ENCODE measurements at regions not wholly inside any gene's neighbourhood (a gene's known extent, or its start where the extent isn't known, plus 50 kb on each side); places are given as distances from the start of the nearest gene placed in this dataset.

GRCh38 chr2:187001248-187001647 is 152.3 kb upstream of the ZSWIM2 start:
- H3K4me1 Mint-ChIP-seq, result no peaks in the 10 kb centered on the region
- no peak overlapping the region for H3K27ac Mint-ChIP-seq
- DNase-seq (ENCODE audit: low spot score) (no peak), ATAC-seq (no peak)
- Histone ChIP-seq H3K79me2 (replicated peaks; ENCODE audit: insufficient read depth) (no peaks in the 10 kb centered on the region), H3K27ac (ENCODE audit: low read depth) (no peak overlapping the region), H3K36me3 (ENCODE audit: insufficient read depth) (no peaks in the 10 kb centered on the region), H3F3A (replicated peaks; ENCODE audit: low read depth) (no peaks in the 10 kb centered on the region), H3K27me3 (ENCODE audit: insufficient read depth) (no peaks in the 10 kb centered on the region), H3K4me3 (no peak overlapping the region), H3K4me2 (no peak overlapping the region), H3K9me2 (ENCODE audit: insufficient read depth) (no peaks in the 10 kb centered on the region), H2AFZ (no peak overlapping the region), H3K4me1 (ENCODE audit: insufficient read depth) (no peaks in the 10 kb centered on the region), H4K20me1 (replicated peaks; ENCODE audit: insufficient read depth) (no peaks in the 10 kb centered on the region)
- no peaks in the 10 kb centered on the region; the same call in 2 of the 3 replicates for H3K36me3 Mint-ChIP-seq (ENCODE audit: low read depth)
- H3K4me3 Mint-ChIP-seq, result no peak overlapping the region
- TF ChIP-seq CREB1 (CRISPR knock-in tag; IDR thresholded peaks at IDR 0.05; ENCODE audit: low read depth) (no peak), EZH2 (IDR thresholded peaks at IDR 0.05; ENCODE audit: low read depth, unreplicated experiment) (no peak), ETS1 (IDR thresholded peaks at IDR 0.05) (no peak), ZNF114 (CRISPR knock-in tag; IDR thresholded peaks at IDR 0.05) (no peak), NANOG (IDR thresholded peaks at IDR 0.05; ENCODE audit: borderline replicate concordance) (no peak)
- no peaks in the 10 kb centered on the region for H3K27me3 Mint-ChIP-seq (ENCODE audit: insufficient read depth, low read depth, poor library complexity)
- peaks cover 7% of the 10 kb centered on the region; the same call in 1 of the 3 replicates for H3K9me3 Mint-ChIP-seq

DNA sequence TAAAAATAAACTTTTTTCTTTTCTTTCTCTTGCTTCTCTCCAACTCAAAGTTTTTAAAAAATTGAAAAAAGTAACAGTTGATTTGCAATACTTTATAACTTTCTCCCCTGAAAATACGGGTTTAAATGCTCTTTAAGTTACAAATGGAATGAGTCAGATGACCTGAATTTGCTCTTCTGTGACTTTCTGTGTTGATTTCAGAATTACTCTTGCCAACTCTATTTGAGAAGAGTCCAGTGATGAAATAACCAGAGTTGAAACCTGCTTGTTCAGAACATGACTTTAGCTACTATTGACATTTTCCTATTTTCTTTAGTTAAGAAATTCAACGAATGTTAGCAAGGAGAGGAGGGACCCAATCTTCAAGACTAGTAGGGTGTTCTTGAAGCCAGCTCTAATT is 146.1 kb upstream of the ZSWIM2 start:
- H3F3A ChIP-seq (replicated peaks; ENCODE audit: low read depth), result no peaks in the 10 kb centered on the region
- no peak overlapping the region for H3K4me3 Mint-ChIP-seq
- no peak overlapping the region for H2AFZ ChIP-seq
- no peak overlapping the region for H3K27ac ChIP-seq (ENCODE audit: low read depth)
- DNase-seq (ENCODE audit: low spot score) (no peak), ATAC-seq (no peak)
- TF ChIP-seq POLR2AphosphoS5 (IDR thresholded peaks at IDR 0.05; ENCODE audit: low read depth) (no peak), NANOG (IDR thresholded peaks at IDR 0.05; ENCODE audit: borderline replicate concordance) (no peak)
- TF ChIP-seq, protein P1, sequence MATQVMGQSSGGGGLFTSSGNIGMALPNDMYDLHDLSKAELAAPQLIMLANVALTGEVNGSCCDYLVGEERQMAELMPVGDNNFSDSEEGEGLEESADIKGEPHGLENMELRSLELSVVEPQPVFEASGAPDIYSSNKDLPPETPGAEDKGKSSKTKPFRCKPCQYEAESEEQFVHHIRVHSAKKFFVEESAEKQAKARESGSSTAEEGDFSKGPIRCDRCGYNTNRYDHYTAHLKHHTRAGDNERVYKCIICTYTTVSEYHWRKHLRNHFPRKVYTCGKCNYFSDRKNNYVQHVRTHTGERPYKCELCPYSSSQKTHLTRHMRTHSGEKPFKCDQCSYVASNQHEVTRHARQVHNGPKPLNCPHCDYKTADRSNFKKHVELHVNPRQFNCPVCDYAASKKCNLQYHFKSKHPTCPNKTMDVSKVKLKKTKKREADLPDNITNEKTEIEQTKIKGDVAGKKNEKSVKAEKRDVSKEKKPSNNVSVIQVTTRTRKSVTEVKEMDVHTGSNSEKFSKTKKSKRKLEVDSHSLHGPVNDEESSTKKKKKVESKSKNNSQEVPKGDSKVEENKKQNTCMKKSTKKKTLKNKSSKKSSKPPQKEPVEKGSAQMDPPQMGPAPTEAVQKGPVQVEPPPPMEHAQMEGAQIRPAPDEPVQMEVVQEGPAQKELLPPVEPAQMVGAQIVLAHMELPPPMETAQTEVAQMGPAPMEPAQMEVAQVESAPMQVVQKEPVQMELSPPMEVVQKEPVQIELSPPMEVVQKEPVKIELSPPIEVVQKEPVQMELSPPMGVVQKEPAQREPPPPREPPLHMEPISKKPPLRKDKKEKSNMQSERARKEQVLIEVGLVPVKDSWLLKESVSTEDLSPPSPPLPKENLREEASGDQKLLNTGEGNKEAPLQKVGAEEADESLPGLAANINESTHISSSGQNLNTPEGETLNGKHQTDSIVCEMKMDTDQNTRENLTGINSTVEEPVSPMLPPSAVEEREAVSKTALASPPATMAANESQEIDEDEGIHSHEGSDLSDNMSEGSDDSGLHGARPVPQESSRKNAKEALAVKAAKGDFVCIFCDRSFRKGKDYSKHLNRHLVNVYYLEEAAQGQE (IDR thresholded peaks at IDR 0.05; ENCODE audit: unreplicated experiment), result no peak
- H4K20me1 ChIP-seq (replicated peaks; ENCODE audit: insufficient read depth), result no peaks in the 10 kb centered on the region
- H3K27ac Mint-ChIP-seq, result no peak overlapping the region
- no peaks in the 10 kb centered on the region for H3K4me1 ChIP-seq (ENCODE audit: insufficient read depth)
- no peak overlapping the region for H3K4me2 ChIP-seq
- no peaks in the 10 kb centered on the region for H3K79me2 ChIP-seq (replicated peaks; ENCODE audit: insufficient read depth)
- no peaks in the 10 kb centered on the region for H3K9me2 ChIP-seq (ENCODE audit: insufficient read depth)
- no peaks in the 10 kb centered on the region for H3K4me1 Mint-ChIP-seq
- H3K9me3 Mint-ChIP-seq, result no peaks in the 10 kb centered on the region
- H3K4me3 ChIP-seq, result no peak overlapping the region
- no peaks in the 10 kb centered on the region for H3K36me3 ChIP-seq (ENCODE audit: insufficient read depth)
- no peaks in the 10 kb centered on the region for H3K27me3 ChIP-seq (ENCODE audit: insufficient read depth)
- H3K36me3 Mint-ChIP-seq (ENCODE audit: low read depth), result no peaks in the 10 kb centered on the region
- no peaks in the 10 kb centered on the region for H3K27me3 Mint-ChIP-seq (ENCODE audit: insufficient read depth, low read depth, poor library complexity)

Data from GM23338 (cell line).